Mesendoderm (in vitro differentiated cells): ENCODE measurements at regions not wholly inside any gene's neighbourhood (a gene's known extent, or its start where the extent isn't known, plus 50 kb on each side); places are given as distances from the start of the nearest gene placed in this dataset.

Source experiments
- DNase-seq: peaks from one replicate; pipeline ENCODE4 v3.0.0; 2013
- H2AK5ac ChIP-seq: 2 replicates; pipeline ENCODE4 v1.6.1; 2013; ENCODE audit warnings: low read length, inconsistent platforms
- H2BK120ac ChIP-seq: 2 replicates; pipeline ENCODE4 v1.6.1; 2013; ENCODE audit warnings: low read depth, mild to moderate bottlenecking, low read length, moderate library complexity, mixed read lengths
- H2BK15ac ChIP-seq: replicated peaks from 2 replicates; pipeline ENCODE4 v1.6.1; 2013; ENCODE audit warnings: low read depth, mild to moderate bottlenecking, moderate library complexity
- H2BK5ac ChIP-seq: 2 replicates; pipeline ENCODE4 v1.6.1; 2013; ENCODE audit warnings: low read length, inconsistent platforms
- H3K18ac ChIP-seq: 2 replicates; pipeline ENCODE4 v1.6.1; 2013; ENCODE audit warnings: mild to moderate bottlenecking, low read length, mixed read lengths
- H3K23ac ChIP-seq: one replicate; pipeline ENCODE4 v1.6.1; 2013; ENCODE audit warnings: low read length
- H3K27ac ChIP-seq: 2 replicates; pipeline ENCODE4 v1.5.1; 2013; ENCODE audit warnings: low read depth, mild to moderate bottlenecking, inconsistent platforms, low read length, moderate library complexity
- H3K27me3 ChIP-seq: 2 replicates; pipeline ENCODE4 v1.6.1; 2013; ENCODE audit warnings: low read length, control low read depth, mild to moderate bottlenecking, inconsistent platforms; ENCODE audit not compliant: insufficient read depth, poor library complexity
- H3K36me3 ChIP-seq: 2 replicates; pipeline ENCODE4 v1.6.1; 2013; ENCODE audit warnings: low read length, inconsistent platforms; ENCODE audit not compliant: control insufficient read depth, insufficient read depth
- H3K4ac ChIP-seq: one replicate; pipeline ENCODE4 v1.6.1; 2013; ENCODE audit warnings: low read depth, mild to moderate bottlenecking, low read length, moderate library complexity
- H3K4me1 ChIP-seq: 2 replicates; pipeline ENCODE4 v1.6.1; 2013; ENCODE audit warnings: low read depth, low read length, inconsistent platforms; ENCODE audit not compliant: control insufficient read depth
- H3K4me2 ChIP-seq: 2 replicates; pipeline ENCODE4 v1.6.1; 2013; ENCODE audit warnings: low read length
- H3K4me3 ChIP-seq: 2 replicates; pipeline ENCODE4 v1.5.1; 2013; ENCODE audit warnings: mild to moderate bottlenecking, low read length
- H3K56ac ChIP-seq: one replicate; pipeline ENCODE4 v1.6.1; 2013; ENCODE audit warnings: low read length
- H3K79me1 ChIP-seq: 2 replicates; pipeline ENCODE4 v1.6.1; 2013; ENCODE audit warnings: low read length, inconsistent platforms
- H3K79me2 ChIP-seq: 2 replicates; pipeline ENCODE4 v1.6.1; 2013; ENCODE audit warnings: mild to moderate bottlenecking, low read length; ENCODE audit not compliant: control insufficient read depth, insufficient read depth
- H3K9ac ChIP-seq: 2 replicates; pipeline ENCODE4 v1.6.1; 2013; ENCODE audit warnings: low read length, inconsistent platforms
- H4K5ac ChIP-seq: one replicate; pipeline ENCODE4 v1.6.1; 2013; ENCODE audit warnings: low read length
- H4K8ac ChIP-seq: one replicate; pipeline ENCODE4 v1.6.1; 2013; ENCODE audit warnings: low read depth, mild to moderate bottlenecking, control low read depth, low read length, moderate library complexity
- WGBS: extraction: QIAGEN DNeasy Blood & Tissue Kit; methylation state at CpG from one replicate; pipeline ENCODE4 v1.1.7; 2013; ENCODE audit warnings: low lambda C conversion rate, missing lambda C conversion rate; ENCODE audit not compliant: insufficient coverage; ENCODE audit errors: extremely low coverage; 5-methylcytosine and 5-hydroxymethylcytosine counted together

- H2BK15ac ChIP-seq, result no peak overlapping the region
- no peaks in the 10 kb centered on the region for H3K27me3 ChIP-seq
- H2BK5ac ChIP-seq, result no peak overlapping the region
- H3K4me1 ChIP-seq, result no peaks in the 10 kb centered on the region
- no peak for DNase-seq
- H3K18ac ChIP-seq, result no peak overlapping the region
- no peak overlapping the region for H3K27ac ChIP-seq
- H2AK5ac ChIP-seq, result no peak overlapping the region
- H3K79me2 ChIP-seq, result no peaks in the 10 kb centered on the region
- H3K56ac ChIP-seq, result no peak overlapping the region
- no peak overlapping the region for H3K23ac ChIP-seq
- H2BK120ac ChIP-seq, result no peak overlapping the region
- H3K79me1 ChIP-seq, result no peaks in the 10 kb centered on the region
- H3K4me3 ChIP-seq, result no peak overlapping the region
- no peak overlapping the region for H3K9ac ChIP-seq
- no peak overlapping the region for H3K4ac ChIP-seq
- no peaks in the 10 kb centered on the region for H3K36me3 ChIP-seq
- no peak overlapping the region for H3K4me2 ChIP-seq
- H4K8ac ChIP-seq, result no peak overlapping the region
- H4K5ac ChIP-seq, result no peak overlapping the region
Measured at GRCh38 chr11:79919350-79919749, 478.5 kb upstream of the TENM4 start.

DNA sequence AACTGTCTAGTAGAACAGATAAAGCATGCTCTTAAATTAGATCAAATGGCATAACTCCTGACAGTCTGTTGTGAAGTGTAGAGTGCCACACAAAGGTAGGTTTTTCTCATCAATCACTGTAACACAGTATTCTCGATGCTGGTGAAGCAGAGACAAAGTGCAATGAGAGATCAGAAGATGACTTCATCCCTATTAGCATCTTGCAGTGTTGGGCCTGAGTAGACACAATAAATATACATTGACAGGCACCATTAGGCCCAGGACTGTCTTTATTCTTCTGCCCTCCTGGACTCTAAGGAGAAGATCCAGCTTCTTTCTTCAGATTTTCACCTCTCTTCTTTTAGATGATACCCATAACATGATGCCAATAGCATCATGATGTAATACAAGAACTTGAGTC is 478.0 kb upstream of the TENM4 start:
- no peak overlapping the region for H2AK5ac ChIP-seq
- H3K4me2 ChIP-seq, result no peak overlapping the region
- no peaks in the 10 kb centered on the region for H3K27me3 ChIP-seq
- H3K23ac ChIP-seq, result no peak overlapping the region
- no peaks in the 10 kb centered on the region for H3K4me1 ChIP-seq
- no peak overlapping the region for H4K8ac ChIP-seq
- H2BK15ac ChIP-seq, result no peak overlapping the region
- DNase-seq, result no peak
- H2BK5ac ChIP-seq, result no peak overlapping the region
- no peak overlapping the region for H3K4me3 ChIP-seq
- no peak overlapping the region for H3K4ac ChIP-seq
- H3K79me1 ChIP-seq, result no peaks in the 10 kb centered on the region
- no CpG with 5 or more reads among the region's 1 CpG for WGBS
- no peak overlapping the region for H3K56ac ChIP-seq
- H3K9ac ChIP-seq, result no peak overlapping the region
- no peaks in the 10 kb centered on the region for H3K36me3 ChIP-seq
- H2BK120ac ChIP-seq, result no peak overlapping the region
- H3K79me2 ChIP-seq, result no peaks in the 10 kb centered on the region
- H3K27ac ChIP-seq, result no peak overlapping the region
- H4K5ac ChIP-seq, result no peak overlapping the region
- H3K18ac ChIP-seq, result no peak overlapping the region

GRCh38 chr11:79906164-79906563 is 465.3 kb upstream of the TENM4 start:
- Histone ChIP-seq H3K23ac (no peak overlapping the region), H2AK5ac (no peak overlapping the region), H3K56ac (no peak overlapping the region), H3K9ac (no peak overlapping the region), H3K27ac (no peak overlapping the region), H2BK120ac (no peak overlapping the region), H3K79me1 (no peaks in the 10 kb centered on the region), H3K4ac (no peak overlapping the region), H2BK5ac (no peak overlapping the region), H3K4me1 (no peaks in the 10 kb centered on the region), H4K5ac (no peak overlapping the region), H3K79me2 (no peaks in the 10 kb centered on the region), H2BK15ac (no peak overlapping the region), H3K4me2 (no peak overlapping the region), H3K36me3 (no peaks in the 10 kb centered on the region), H3K27me3 (no peaks in the 10 kb centered on the region), H3K4me3 (no peak overlapping the region), H3K18ac (no peak overlapping the region), H4K8ac (no peak overlapping the region)
- no peak for DNase-seq
- WGBS, result no CpG with 5 or more reads among the region's 8 CpGs

- Histone ChIP-seq H3K27me3 (no peaks in the 10 kb centered on the region), H3K27ac (no peak overlapping the region), H3K4ac (no peak overlapping the region), H3K9ac (no peak overlapping the region), H2BK5ac (no peak overlapping the region), H3K56ac (no peak overlapping the region), H3K79me2 (no peaks in the 10 kb centered on the region), H4K8ac (no peak overlapping the region), H4K5ac (no peak overlapping the region), H2BK15ac (no peak overlapping the region), H3K4me2 (no peak overlapping the region), H3K18ac (no peak overlapping the region), H3K79me1 (no peaks in the 10 kb centered on the region), H3K4me3 (no peak overlapping the region), H3K36me3 (no peaks in the 10 kb centered on the region), H2BK120ac (no peak overlapping the region), H3K4me1 (no peaks in the 10 kb centered on the region), H3K23ac (no peak overlapping the region), H2AK5ac (no peak overlapping the region)
- no CpG with 5 or more reads among the region's 2 CpGs for WGBS
- peak; percentile 8 for DNase-seq
Measured at GRCh38 chr11:79902493-79902892, 461.7 kb upstream of the TENM4 start.

GRCh38 chr11:79897896-79898295 is 457.1 kb upstream of the TENM4 start:
- no peak overlapping the region for H3K56ac ChIP-seq
- no peaks in the 10 kb centered on the region for H3K36me3 ChIP-seq
- WGBS, result no CpG with 5 or more reads among the region's 1 CpG
- H4K8ac ChIP-seq, result no peak overlapping the region
- H3K4ac ChIP-seq, result no peak overlapping the region
- no peak overlapping the region for H2BK120ac ChIP-seq
- no peaks in the 10 kb centered on the region for H3K79me1 ChIP-seq
- no peak overlapping the region for H2AK5ac ChIP-seq
- H2BK5ac ChIP-seq, result no peak overlapping the region
- H3K4me3 ChIP-seq, result no peak overlapping the region
- DNase-seq, result no peak
- no peak overlapping the region for H3K27ac ChIP-seq
- no peaks in the 10 kb centered on the region for H3K4me1 ChIP-seq
- H3K23ac ChIP-seq, result no peak overlapping the region
- H2BK15ac ChIP-seq, result no peak overlapping the region
- no peak overlapping the region for H3K9ac ChIP-seq
- H4K5ac ChIP-seq, result no peak overlapping the region
- no peak overlapping the region for H3K4me2 ChIP-seq
- H3K18ac ChIP-seq, result no peak overlapping the region
- no peaks in the 10 kb centered on the region for H3K27me3 ChIP-seq
- H3K79me2 ChIP-seq, result no peaks in the 10 kb centered on the region

DNA sequence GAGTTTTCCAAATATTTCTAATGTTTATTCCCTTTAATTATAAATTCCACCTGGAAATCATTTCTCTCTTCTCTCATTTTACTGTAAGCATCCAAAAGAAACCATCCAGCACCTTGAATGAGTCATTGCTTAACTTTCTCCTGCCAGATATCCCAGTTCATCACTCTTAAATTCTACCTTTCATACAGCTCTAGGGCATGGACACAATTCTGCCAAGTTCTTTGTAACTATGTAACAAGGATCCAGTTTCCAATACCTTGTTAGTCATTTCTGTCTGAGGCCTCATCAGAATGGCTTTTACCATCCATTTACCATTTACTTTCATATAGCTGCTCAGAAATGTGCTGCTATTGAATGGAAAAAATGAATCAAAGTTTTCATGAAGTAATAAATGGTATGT is 455.4 kb upstream of the TENM4 start:
- H4K8ac ChIP-seq, result no peak overlapping the region

More for the DNA sequence above, 455.4 kb upstream of the TENM4 start:
- no peaks in the 10 kb centered on the region for H3K27me3 ChIP-seq
- no peak overlapping the region for H3K27ac ChIP-seq
- H2BK15ac ChIP-seq, result no peak overlapping the region
- no peak overlapping the region for H2AK5ac ChIP-seq
- H3K9ac ChIP-seq, result no peak overlapping the region
- H2BK120ac ChIP-seq, result no peak overlapping the region
- H2BK5ac ChIP-seq, result no peak overlapping the region
- no peaks in the 10 kb centered on the region for H3K79me2 ChIP-seq
- no peak overlapping the region for H3K4ac ChIP-seq
- no peaks in the 10 kb centered on the region for H3K4me1 ChIP-seq
- H3K56ac ChIP-seq, result no peak overlapping the region
- H3K4me2 ChIP-seq, result no peak overlapping the region
- no peak overlapping the region for H4K5ac ChIP-seq
- DNase-seq, result no peak
- H3K36me3 ChIP-seq, result no peaks in the 10 kb centered on the region
- no peak overlapping the region for H3K23ac ChIP-seq
- H3K79me1 ChIP-seq, result no peaks in the 10 kb centered on the region
- no peak overlapping the region for H3K4me3 ChIP-seq
- no peak overlapping the region for H3K18ac ChIP-seq
